ENCODE measurements at regions not wholly inside any gene's neighbourhood (a gene's known extent, or its start where the extent isn't known, plus 50 kb on each side); places are given as distances from the start of the nearest gene placed in this dataset.

DNA sequence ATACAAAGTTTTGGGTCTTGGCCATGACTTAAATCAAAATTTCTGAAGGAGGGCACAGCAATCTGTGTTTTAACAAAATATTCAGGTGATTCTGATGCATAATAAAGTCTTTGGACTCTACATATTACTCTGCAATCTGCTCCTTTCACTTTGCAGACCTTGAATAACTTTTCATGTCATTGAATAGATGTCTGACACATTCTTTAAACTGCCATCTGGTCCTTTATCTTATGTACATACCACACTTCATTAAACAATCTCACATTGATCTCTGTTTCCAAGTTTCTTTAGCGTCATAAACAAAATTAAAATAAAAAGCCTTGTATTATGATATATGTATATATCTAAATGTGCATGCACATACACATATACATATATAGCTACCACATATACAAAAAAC lies 831.2 kb downstream of the MAFB start:
- in situ Hi-C loops (cut with HindIII; ENCODE audit: low sequenced_read_pairs): no loop called here
- DNase-seq (ENCODE audit: low spot score): no peak

DNA sequence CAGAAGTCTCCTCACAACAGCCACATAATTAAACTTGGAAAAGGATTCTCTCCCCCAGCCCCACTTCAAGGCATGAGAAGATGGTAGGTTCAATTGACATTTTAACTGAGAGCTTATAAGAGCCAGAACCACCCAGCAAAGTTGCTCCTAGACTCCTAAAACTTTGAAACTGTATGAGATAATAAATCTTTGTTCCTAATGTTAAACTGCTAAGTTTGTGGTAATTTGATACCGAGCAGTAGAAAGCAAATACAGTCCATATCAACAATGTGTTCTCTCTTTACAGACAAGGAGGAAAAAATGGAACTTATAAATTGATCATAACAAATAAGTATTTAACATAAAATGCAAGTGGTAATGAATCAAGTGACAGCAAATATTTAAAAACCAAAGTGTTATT lies 831.8 kb downstream of the MAFB start:
- DNase-seq (ENCODE audit: low spot score): no peak
- in situ Hi-C loops (cut with HindIII; ENCODE audit: low sequenced_read_pairs): no loop called here

DNA sequence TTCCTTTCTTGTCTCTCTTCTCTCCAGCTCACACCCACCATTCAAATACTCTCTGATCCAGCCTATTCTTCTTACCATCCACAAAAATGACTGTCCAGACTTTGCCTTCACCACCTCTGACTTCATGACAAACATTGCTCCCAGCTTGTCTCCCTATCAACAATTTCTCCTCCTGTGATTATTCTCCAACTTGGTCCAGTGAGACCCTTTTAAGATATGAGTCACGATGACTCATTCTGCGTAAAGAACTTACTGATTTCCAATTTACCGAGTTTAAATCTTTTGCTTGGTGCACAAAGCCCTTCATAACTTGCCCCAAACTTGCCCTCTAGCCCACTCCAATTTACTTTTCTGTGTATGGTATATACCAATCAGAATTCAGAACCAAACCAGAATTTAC lies 833.2 kb downstream of the MAFB start:
- in situ Hi-C loops (cut with HindIII; ENCODE audit: low sequenced_read_pairs): no loop called here
- no peak for DNase-seq (ENCODE audit: low spot score)

DNA sequence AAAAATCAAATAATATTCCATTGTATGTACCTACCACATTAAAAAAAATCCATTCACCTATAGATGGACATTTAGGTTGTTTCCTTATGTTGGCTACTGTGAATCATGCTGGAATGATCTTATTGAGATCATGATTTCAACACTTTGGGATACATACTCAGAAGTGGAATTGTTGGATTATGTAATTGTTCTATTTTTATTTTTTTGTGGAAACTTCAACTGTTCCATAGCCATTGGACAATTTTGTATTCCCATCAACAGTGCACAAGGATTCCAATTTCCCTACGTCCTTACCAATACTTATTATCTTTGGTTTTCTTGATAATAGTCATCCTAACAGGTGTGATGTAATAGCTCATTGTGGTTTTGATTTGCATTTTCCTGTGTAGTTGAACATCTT lies 834.0 kb downstream of the MAFB start:
- DNase-seq (ENCODE audit: low spot score): no peak
- in situ Hi-C loops (cut with HindIII; ENCODE audit: low sequenced_read_pairs): no loop called here

DNA sequence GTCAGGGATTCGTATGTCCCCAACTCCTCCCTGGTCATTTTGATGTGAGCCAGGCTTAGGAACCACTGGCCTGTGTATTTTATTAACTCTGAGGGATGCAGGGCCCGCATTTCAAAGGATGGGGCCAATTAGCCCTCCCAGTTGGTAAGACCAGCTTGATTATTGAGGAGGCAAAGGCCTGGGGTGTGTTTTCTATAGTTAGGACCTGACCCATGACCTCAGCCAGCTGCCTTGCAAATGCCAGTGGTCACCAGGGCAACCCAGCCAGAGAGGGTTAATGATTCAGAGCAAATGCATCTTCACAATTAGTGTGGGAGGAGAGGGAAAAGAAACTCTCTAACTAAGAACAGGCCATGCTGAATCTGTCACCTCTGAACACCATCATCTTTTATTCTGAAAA lies 835.4 kb downstream of the MAFB start:
- DNase-seq (ENCODE audit: low spot score): no peak
- in situ Hi-C loops (cut with HindIII; ENCODE audit: low sequenced_read_pairs): no loop called here

DNA sequence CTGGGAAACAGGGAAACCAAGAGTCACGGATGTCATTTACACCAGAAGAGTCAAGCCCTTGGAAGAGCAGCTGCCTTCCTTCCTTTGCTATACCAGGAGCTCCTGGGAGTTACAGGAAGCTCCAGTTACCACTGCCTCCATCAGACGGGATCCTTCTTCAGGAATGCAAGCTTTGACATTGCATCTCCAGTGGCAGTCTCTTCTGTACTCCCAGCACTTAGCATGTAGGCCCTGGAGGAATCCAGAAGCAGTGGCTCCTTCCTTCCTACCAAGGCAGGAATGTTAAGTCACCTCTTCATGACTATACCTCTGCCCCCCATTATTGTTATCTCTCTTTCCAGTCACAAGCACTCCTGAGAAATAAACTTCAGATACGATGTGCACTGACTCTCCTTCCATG lies 836.0 kb downstream of the MAFB start:
- in situ Hi-C loops (cut with HindIII; ENCODE audit: low sequenced_read_pairs): no loop called here
- no peak for DNase-seq (ENCODE audit: low spot score)

DNA sequence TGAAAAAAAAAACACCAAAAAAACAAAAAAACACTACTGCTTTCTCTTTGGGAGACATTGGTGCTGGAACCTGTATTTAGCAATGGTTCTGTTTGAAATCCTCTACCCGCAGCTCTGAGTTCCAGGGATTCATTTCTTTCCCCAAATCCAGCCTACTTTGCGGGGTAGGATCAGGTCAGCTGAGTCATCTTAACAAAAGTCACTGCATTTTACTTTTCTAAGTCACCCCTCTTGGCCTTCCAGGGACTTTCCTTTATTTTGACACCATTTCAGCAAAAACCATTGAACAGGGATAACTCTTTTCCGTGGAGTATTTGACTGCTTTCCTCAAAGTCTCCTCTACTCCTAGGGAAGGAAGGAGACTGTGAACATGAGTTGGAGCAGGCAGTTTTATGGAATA lies 837.6 kb downstream of the MAFB start:
- in situ Hi-C loops (cut with HindIII; ENCODE audit: low sequenced_read_pairs): no loop called here

DNA sequence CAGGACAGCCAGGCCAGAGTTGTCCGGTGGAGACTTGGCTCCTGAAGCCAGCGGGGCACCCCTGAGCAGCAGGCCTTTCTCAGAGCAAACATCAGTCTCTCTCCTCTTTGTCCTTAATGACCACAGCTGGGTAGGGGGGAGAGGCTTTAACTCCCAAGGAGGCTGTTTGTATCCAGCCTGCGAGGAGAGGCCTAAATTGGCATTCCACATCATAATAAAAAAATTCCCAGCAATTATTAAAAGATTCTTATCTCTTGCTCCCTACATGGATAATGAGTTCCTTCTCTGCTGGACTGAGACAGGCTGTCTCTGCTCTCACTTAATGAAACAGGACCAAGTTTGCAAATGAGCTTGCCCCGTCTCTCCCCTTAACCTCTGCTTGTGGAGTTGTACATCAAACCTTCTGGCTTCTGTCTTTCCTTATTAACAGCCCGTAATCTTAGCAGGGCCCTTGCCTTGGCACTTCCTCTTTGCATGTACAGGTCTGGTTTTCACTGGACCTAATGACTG lies 838.2 kb downstream of the MAFB start:
- in situ Hi-C loops (cut with HindIII; ENCODE audit: low sequenced_read_pairs): no loop called here
- DNase-seq (ENCODE audit: low spot score): no peak

More for the DNA sequence above, 837.6 kb downstream of the MAFB start:
- no peak for DNase-seq (ENCODE audit: low spot score)

DNA sequence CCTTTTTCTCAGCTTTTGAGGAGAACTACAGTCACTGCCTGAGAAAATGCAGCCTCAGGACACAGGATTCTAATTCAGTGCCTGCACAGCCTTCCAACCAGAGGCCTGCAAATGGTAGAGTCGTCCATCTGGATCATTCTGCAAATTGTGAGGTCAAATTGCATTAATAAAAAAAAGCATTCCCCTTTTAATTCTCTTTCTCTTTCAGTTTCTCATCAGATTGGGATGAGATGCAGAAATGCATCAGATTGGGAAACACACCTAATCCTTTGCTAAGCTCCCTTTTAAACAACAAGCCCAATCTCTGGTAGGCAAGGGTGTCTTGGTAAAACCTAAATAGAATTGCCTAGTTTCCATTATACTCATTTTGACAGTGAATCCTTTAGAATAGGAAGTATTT lies 838.8 kb downstream of the MAFB start:
- in situ Hi-C loops (cut with HindIII; ENCODE audit: low sequenced_read_pairs): no loop called here
- DNase-seq (ENCODE audit: low spot score): peak; percentile 12

DNA sequence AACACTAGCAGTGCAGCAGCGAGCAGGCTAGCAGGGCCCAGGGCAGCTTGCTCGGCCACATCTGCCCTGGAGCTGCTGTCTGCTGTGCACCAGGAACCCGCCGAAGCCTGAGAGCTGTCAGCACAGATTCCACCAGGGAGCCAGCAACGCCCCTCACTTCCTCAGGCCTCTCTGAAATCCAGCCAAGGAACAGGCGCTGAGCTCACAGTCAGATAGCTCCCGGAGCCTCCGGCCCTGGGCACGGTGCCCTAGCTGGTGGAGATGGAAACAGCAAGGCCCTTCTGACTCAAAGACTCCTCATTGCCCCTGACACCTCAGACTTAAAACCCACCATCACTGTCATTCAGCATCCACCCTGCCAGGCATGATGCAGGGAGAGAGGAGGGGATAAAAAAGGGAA lies 839.4 kb downstream of the MAFB start:
- in situ Hi-C loops (cut with HindIII; ENCODE audit: low sequenced_read_pairs): no loop called here
- DNase-seq (ENCODE audit: low spot score): peak; percentile 77

DNA sequence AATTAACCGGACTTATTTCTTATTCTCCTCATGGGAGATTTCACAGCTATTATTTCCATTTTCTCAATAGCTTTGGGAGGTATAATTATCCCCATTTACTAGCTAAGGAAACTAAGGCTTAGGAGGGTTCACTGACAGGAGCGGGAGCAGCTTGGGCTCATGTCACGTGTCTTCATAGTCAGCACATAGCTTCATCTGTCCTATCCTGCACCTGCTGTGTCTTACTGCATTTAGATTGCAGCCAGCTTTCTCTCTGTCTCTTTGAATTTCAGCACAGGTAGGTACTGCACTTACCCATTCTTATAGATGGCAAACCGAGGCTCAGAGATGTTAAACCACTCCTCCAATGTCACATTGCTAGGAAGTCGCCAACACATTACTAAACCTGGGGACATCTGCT lies 839.9 kb downstream of the MAFB start:
- DNase-seq (ENCODE audit: low spot score): peak; percentile 72
- in situ Hi-C loops (cut with HindIII; ENCODE audit: low sequenced_read_pairs): no loop called here

DNA sequence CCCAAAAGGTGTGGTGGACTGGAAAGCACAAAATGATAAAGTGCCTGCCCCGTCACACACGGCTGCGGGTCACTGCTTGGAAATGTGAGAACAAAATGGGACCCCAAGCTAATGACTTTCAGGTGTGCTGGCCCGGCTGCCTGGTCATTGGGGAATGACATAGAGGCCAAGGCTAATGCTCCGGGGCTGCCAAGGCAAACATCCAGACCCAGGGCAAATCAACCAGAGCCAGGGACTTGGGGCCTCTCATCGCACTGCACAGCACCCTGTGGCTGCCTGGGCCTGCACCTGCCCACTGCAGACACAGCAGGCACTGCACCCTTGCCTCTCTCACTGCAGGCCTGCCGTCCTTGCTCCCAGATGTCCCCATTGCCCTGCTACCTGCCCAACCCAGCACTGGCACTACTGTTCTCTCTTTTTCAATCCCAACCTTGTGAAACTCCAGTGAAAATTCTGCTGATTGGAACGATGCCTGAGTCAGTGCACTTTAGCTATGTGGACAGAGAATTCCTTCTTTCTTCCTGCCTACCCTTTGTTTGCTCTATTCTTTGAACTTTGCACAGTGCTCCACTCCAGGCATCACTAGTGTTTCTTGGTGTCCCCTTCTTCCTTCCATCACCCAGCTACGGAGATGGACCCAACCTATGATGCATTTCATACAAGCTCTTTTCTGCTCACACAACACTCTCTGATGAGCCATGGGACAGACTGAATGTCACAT lies 849.5 kb downstream of the MAFB start:
- DNase-seq (ENCODE audit: low spot score): no peak
- in situ Hi-C loops (cut with HindIII; ENCODE audit: low sequenced_read_pairs): no loop called here

DNA sequence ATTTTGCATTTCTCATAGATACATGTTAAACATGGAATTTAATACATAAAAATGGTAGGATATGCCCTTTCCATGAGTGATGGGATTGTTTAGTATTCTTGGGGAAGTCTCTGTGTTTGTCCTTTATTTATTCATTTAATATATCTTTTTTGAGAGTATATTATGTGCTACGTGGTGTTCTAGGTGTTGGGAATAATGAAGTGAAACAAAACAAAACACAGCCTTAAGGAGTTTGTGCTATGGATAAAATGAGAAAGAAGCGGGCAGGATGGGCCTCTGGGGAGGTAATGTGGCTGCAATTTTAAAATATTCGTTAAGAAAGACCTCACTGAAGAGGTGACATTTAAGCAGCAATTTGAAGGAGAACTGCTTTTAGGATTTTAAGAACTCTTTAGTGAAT lies 851.5 kb downstream of the MAFB start:
- DNase-seq (ENCODE audit: low spot score): no peak
- in situ Hi-C loops (cut with HindIII; ENCODE audit: low sequenced_read_pairs): no loop called here

DNA sequence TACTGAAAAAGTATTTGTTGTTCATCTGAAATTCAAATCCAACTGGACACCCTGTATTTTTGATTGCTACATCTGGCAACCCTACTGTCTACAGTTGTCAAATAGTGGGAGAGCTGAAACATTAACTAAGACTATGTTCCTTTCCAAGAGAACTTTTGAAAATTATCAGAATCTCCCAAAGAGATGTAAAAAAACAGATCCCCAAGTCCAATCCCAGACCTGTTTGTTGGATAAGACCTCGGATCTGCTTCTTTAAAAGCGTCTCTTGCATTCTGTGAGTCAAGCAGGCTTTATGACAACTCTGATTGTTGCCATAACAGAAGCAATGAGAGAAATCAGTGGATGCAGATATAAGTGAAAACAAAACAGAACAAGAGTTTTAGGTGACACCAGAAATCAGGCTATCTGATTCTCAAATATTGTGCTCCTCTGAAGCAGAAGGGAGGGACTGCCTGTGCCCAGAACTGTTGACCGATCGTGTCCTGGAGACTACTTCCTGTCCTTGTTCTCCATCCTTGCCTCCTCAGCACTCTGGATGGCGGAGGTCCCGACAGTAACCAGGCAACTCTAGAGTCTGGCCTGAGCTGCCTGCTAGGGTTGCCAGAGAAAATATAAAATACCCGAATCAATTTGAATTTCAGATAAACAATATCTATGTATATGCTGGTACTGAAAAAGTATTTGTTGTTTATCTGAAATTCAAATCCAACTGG lies 853.8 kb downstream of the MAFB start:
- DNase-seq (ENCODE audit: low spot score): peak; percentile 3
- in situ Hi-C loops (cut with HindIII; ENCODE audit: low sequenced_read_pairs): no loop called here

DNA sequence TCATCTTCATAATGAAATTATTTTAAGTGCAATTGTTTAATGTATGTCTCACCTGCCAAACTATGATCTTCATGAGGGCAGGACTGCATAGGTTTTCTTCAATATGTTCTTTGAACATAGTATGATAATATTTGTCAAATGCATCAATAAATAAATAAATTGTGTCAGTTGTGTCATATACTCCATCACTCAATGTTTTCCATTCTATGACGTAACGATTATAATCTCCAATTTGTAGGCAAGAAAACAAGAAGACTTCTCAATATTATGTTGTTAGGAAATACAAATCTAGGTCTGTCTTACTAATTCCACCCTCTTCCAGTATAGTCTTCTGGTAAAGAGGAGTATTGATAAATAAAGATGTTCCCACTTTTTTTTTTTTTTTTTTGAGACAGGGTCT lies 858.1 kb downstream of the MAFB start:
- in situ Hi-C loops (cut with HindIII; ENCODE audit: low sequenced_read_pairs): no loop called here

DNA sequence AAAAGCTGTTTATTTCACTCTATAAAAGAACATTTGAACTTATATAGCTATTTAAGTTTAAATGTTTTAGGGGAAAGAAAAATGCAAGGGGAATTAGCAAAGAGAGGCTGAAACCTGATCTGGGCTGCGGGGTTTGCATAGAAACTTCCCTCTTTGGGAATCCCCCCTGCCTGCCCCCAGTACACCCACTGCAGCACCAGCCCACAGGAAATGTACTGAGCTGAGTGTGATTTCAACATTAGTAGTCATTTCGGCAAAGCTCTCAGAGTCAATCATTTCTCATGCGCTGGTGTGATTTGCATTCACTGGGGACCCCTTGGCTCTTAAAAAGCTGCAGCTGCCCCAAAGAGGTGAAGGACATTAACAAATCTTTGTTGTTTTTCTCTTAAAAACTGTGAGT lies 859.4 kb downstream of the MAFB start:
- no peak for DNase-seq (ENCODE audit: low spot score)
- in situ Hi-C loops (cut with HindIII; ENCODE audit: low sequenced_read_pairs): no loop called here

More for the DNA sequence above, 858.1 kb downstream of the MAFB start:
- no peak for DNase-seq (ENCODE audit: low spot score)

DNA sequence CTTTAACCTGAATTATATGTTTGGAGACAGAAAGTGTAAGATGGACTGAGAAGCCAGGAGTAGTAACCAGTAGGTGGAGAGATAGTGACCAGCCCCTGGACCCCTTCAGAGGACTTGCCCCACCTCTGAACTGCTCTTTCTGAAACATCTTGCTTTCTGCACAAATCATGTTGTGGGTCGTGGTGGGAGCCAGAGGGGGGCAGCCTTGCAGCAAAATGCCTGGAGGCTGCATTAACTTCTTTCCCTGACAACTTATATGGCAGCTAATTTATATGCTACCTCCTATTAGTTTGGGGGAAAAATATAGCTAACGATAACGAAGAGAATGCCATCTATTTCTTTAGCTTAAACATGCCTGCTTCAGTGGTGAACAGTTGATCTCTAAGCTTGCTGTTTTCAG lies 859.8 kb downstream of the MAFB start:
- in situ Hi-C loops (cut with HindIII; ENCODE audit: low sequenced_read_pairs): no loop called here
- DNase-seq (ENCODE audit: low spot score): no peak

DNA sequence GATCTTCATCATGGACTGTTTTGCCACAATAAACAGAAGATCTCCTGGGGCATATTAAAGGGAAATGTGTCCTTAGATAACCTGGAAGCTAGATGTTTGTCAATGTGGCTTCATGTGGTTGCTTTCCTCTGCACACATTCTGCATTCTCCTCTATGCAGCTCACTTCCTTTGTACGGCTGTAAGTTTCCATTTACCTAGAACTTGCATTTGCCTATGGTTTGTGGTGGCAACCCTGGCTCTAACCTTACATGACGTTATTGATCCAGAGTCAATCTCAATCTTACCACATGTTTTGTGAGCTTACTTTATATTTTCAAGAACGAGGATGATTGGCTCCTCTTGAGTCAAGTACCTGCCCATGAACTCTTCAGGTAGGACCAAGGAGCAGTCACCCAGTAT lies 863.1 kb downstream of the MAFB start:
- DNase-seq (ENCODE audit: low spot score): no peak
- in situ Hi-C loops (cut with HindIII; ENCODE audit: low sequenced_read_pairs): no loop called here

DNA sequence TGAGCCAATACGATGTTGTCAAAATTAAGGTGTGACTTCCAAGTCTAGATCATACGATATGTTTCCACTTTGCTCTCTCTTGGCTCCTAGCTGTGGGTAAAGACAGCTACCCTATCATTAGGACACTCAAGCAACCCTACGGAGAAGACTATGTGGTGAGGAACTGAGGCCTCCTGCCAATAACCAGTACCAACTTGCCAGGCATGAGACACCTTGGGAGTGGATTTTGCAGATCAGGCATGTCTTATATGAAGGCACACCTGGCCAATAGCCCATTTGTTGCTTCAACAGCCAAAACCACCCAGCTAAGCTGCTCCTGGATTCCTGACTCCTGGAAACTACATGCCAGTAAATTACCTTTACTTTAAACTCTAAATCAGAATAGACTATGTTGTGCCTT lies 863.4 kb downstream of the DHX35 start:
- in situ Hi-C loops (cut with HindIII; ENCODE audit: low sequenced_read_pairs): no loop called here
- no peak for DNase-seq (ENCODE audit: low spot score)

DNA sequence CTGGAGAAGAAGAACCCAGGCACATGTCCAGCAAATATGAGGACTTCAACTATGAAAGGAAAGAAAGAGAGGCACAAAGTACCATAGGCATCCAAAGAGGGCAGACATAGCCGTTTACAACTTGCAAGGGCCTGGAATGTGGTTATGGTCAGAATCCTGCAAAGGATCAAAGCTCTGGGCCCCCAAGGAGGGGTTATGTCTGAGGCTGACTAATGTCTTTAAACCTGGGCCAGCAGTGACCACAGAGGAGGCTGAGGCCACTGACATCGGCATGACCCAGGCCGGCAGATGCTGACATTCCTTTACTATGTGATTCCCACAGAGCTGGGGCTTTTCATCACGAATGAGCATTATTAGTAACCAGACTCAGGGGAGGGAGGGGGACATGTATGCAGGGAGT lies 861.1 kb downstream of the DHX35 start:
- DNase-seq (ENCODE audit: low spot score): no peak
- in situ Hi-C loops (cut with HindIII; ENCODE audit: low sequenced_read_pairs): no loop called here

DNA sequence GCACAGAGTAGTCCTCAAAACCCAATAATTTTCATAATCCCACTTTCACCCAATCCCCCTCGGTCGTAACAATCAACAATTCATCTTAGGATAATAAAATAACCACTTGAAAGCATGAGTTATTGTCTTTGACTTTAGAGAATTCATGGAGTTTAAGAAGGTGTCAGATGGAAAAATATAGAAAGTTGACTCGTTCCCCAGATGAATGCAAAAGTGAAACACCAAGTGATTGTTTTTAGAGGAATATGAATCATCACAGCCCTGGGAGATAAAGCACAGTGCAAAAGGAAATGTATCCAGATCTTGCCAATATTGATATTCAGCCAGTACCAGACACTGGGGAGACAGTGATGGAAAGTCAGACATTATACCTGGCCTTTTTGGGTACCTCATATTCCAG lies 860.5 kb downstream of the DHX35 start:
- in situ Hi-C loops (cut with HindIII; ENCODE audit: low sequenced_read_pairs): no loop called here

More for the DNA sequence above, 860.5 kb downstream of the DHX35 start:
- DNase-seq (ENCODE audit: low spot score): no peak

All from G401 (cell line).